EL (cell line): ENCODE measurements at regions not wholly inside any gene's neighbourhood (a gene's known extent, or its start where the extent isn't known, plus 50 kb on each side); places are given as distances from the start of the nearest gene placed in this dataset.

Experiments used
- DNase-seq: peaks from one replicate; pipeline ENCODE4 v3.0.0-alpha.2; 2016

- DNase-seq = no peak
Observed at GRCh38 chr14:71583705-71584104, 348.5 kb upstream of the RGS6 start.

- no peak for DNase-seq
Observed at GRCh38 chr14:71585361-71585760, 346.9 kb upstream of the RGS6 start.

- DNase-seq = peak; percentile 65
Observed at GRCh38 chr14:71586131-71586897, 345.9 kb upstream of the RGS6 start.

- peak; percentile 79 for DNase-seq
Observed at GRCh38 chr14:71588028-71588427, 344.2 kb upstream of the RGS6 start.

- DNase-seq = peak; percentile 24
Observed at GRCh38 chr14:71588576-71589215, 343.5 kb upstream of the RGS6 start.

GRCh38 chr14:71589609-71590008 is 342.6 kb upstream of the RGS6 start:
- DNase-seq = no peak

- no peak for DNase-seq
Observed at GRCh38 chr14:71590131-71590530, 342.1 kb upstream of the RGS6 start.

- no peak for DNase-seq
Observed at GRCh38 chr14:71591231-71591630, 341.0 kb upstream of the RGS6 start.

GRCh38 chr14:71591929-71592328 is 340.3 kb upstream of the RGS6 start:
- DNase-seq = peak; percentile 83

- no peak for DNase-seq
Observed at GRCh38 chr14:71592361-71592760, 339.9 kb upstream of the RGS6 start.

- DNase-seq = no peak
Observed at GRCh38 chr14:71593966-71594365, 338.3 kb upstream of the RGS6 start.

GRCh38 chr14:71594821-71595220 is 337.4 kb upstream of the RGS6 start:
- no peak for DNase-seq

GRCh38 chr14:71595441-71595840 is 336.8 kb upstream of the RGS6 start:
- DNase-seq = no peak

GRCh38 chr14:71597287-71597920 is 334.8 kb upstream of the RGS6 start:
- no peak for DNase-seq

GRCh38 chr14:71597955-71598660 is 334.1 kb upstream of the RGS6 start:
- no peak for DNase-seq

- DNase-seq = no peak
Observed at GRCh38 chr14:71600309-71600708, 331.9 kb upstream of the RGS6 start.

- DNase-seq = no peak
Observed at GRCh38 chr14:71602524-71602923, 329.7 kb upstream of the RGS6 start.

GRCh38 chr14:71604231-71604630 is 328.0 kb upstream of the RGS6 start:
- DNase-seq = no peak

- DNase-seq = no peak
Observed at GRCh38 chr14:71606064-71606463, 326.2 kb upstream of the RGS6 start.

GRCh38 chr14:71606575-71606974 is 325.7 kb upstream of the RGS6 start:
- DNase-seq = no peak

- no peak for DNase-seq
Observed at GRCh38 chr14:71607056-71607455, 325.2 kb upstream of the RGS6 start.

- DNase-seq = no peak
Observed at GRCh38 chr14:71610149-71610548, 322.1 kb upstream of the RGS6 start.

- DNase-seq = no peak
Observed at GRCh38 chr14:71610797-71611196, 321.4 kb upstream of the RGS6 start.

- DNase-seq = no peak
Observed at GRCh38 chr14:71613168-71613567, 319.1 kb upstream of the RGS6 start.
